ENCODE measurements at regions not wholly inside any gene's neighbourhood (a gene's known extent, or its start where the extent isn't known, plus 50 kb on each side); places are given as distances from the start of the nearest gene placed in this dataset.
"Not testable (repeated sequence)": the region's sequence is repeated elsewhere in the genome, so short reads cannot be mapped to it uniquely, and the experiment has no call there.

GRCh38 chr12:42860331-42860730 lies 270.8 kb upstream of the PRICKLE1 start:
- not testable (repeated sequence) for TF ChIP-seq EZH2 (IDR thresholded peaks at IDR 0.05; ENCODE audit: insufficient read depth, low read length); CTCF (IDR thresholded peaks at IDR 0.05; ENCODE audit: insufficient read depth, low read depth, low read length)
